Umbilical cord (tissue), 1 donor: ENCODE measurements at regions not wholly inside any gene's neighbourhood (a gene's known extent, or its start where the extent isn't known, plus 50 kb on each side); places are given as distances from the start of the nearest gene placed in this dataset.
"Not testable (repeated sequence)": the region's sequence is repeated elsewhere in the genome, so short reads cannot be mapped to it uniquely, and the experiment has no call there.

Source experiments
- DNase-seq: peaks from one replicate; pipeline ENCODE4 v3.0.0-alpha.2; 2015; ENCODE audit warnings: low spot score

DNA sequence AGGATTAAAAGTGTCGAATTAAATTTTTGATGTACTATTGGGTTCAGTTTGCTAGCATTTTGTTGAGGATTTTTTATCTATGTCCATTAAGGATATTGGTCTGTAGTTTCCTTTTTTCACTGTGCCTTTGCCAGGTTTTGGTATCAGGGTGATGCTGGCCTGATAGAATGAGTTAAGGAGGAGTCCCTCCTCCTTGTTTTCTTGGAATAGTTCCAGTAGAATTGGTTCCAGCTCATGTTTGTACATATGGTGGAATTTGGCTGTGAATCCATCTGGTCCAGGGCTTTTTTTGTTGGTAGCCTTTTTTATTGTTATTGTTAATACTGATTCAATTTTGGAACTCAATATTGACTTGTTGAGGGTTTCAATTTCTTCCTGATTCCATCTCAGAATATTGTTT lies 141.8 kb downstream of the SIM1 start:
- no peak for DNase-seq

- DNase-seq, result no peak
Observed at GRCh38 chr6:100320686-100321085, 144.0 kb downstream of the SIM1 start.

- no peak for DNase-seq
Observed at GRCh38 chr6:100317031-100317430, 147.7 kb downstream of the SIM1 start.

DNA sequence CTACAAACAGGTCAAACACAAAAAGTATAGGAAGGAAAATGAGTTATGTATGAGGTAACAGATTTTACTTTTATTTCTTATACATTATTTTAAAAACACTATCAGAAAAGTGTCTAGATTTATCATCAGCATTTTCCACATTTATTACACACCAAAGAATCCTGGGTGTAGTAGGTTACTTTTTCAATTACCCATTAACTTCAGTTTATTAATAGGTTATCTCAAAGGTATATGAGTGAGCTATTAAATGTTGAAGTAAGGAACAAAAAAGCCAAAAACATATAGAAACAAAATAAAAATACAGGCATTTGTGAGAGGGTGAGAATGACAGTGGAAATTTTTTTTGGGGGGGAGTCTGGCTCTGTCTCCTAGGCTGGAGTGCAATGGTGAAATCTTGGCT lies 150.5 kb downstream of the SIM1 start:
- DNase-seq, result no peak

- no peak for DNase-seq
Observed at GRCh38 chr6:100311707-100312251, 152.9 kb downstream of the SIM1 start.

DNA sequence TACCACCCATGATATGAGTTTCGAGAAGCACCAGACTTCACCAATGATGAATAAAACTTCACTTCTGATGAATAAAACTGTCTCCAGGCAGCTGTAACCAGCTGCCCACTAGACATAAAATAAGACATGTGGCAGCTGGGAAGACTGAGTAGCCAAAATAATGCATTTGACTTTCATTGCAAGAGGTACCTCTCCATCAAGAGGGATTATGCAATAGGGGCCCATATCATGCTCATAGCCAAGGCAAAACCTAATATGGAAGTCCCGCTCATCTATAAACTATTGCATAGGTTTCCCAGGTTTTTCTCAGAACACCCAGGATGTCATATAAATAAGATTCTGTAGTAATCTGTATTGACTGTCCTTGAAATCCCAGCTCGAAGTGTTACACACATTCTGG lies 155.5 kb downstream of the SIM1 start:
- no peak for DNase-seq

DNA sequence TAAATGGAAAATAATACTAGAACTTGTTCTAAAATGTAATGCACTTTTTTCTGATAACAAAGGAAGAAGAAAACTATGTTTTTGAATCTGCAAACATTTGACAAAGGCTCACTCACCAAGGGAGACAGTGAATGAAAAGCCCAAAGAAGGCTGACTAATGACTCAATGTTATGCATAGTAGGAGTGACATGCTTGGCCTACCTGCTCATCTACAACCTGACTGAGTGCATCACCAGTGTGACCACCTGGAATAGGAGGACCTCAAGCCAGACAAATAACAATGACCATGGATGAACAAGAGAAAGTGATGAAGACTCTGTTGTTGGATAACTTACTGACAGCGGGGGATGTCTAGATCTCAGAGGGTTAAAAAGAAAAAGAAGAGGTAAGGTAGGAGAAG lies 157.2 kb downstream of the SIM1 start:
- DNase-seq, result no peak

GRCh38 chr6:100305209-100305869 lies 159.4 kb downstream of the SIM1 start:
- no peak for DNase-seq

- no peak for DNase-seq
Observed at GRCh38 chr6:100304575-100304974, 160.1 kb downstream of the SIM1 start.

DNA sequence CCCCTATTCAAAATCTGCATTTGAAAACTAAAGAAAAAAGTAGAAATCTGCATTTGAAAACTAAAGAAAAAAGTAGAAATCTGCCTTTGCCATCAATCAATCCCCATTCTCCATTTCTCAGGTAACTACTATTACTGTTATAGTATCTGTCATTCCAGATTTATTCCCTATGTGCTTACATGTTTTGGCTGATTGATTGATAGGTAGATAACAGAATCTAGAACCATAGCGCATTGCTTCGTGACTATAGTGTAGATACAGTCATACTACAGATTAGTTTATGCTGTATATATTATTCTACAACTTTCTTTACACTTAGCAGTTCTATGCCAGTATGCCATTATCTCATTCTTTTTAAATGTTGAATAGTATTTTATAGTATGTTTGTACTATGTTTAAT lies 163.0 kb downstream of the SIM1 start:
- no peak for DNase-seq

DNA sequence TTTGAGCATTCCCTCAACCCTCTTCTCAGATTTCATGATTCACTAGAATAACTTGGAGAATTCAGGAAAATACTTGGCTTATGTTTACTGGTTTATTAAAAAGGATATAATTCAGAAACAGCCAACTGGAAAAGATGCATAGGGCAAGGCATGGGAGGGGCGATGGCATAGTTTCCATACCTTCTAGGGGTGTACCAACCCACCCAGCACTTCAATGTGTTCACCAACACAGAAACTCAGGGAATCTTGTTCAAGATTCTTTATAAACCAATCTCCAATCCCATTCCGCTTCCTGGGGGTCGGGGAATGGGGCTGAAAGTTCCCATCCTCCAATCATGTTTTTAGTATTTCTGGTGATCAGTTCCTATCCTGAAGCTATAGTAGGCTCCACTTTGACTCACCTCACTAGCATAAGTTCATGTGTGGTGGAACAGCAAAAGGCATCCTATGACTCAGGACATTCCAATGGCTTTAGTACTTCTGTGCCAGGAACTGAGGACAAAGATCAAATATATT lies 164.4 kb downstream of the SIM1 start:
- no peak for DNase-seq

- no peak for DNase-seq
Observed at GRCh38 chr6:100296810-100297544, 167.7 kb downstream of the SIM1 start.

DNA sequence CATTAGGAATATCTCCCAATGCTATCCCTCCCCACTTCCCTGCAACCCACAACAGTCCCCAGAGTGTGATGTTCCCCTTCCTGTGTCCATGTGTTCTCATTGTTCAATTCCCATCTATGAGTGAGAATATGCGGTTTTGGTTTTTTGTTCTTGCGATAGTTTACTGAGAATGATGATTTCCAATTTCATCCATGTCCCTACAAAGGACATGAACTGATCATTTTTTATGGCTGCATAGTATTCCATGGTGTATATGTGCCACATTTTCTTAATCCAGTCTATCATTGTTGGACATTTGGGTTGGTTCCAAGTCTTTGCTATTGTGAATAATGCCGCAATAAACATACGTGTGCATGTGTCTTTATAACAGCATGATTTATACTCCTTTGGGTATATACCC lies 169.5 kb downstream of the SIM1 start:
- not testable (repeated sequence) for DNase-seq

- DNase-seq, result no peak
Observed at GRCh38 chr6:100289285-100289684, 175.4 kb downstream of the SIM1 start.

- DNase-seq, result no peak
Observed at GRCh38 chr6:100288311-100288710, 176.4 kb downstream of the SIM1 start.

DNA sequence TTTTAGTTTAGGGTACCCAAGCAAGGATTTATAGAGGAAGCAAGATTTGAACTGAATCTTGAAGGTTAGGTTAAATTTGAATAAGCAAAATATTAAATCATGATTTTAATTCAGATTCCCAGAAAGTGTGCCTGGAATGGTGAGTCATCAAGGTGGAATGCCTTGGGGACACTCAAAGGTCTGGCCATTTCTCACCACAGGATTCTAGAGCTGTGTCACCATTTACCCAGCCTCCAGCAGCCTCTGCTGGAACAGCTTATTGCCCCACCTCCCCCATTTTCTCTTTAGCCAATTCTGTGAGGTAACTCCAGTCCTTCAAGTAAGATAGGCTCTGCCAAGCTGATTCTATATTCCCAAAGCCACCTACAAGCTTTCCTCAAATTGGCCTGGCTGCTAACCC lies 181.4 kb downstream of the SIM1 start:
- DNase-seq, result no peak

- DNase-seq, result no peak
Observed at GRCh38 chr6:100281471-100281901, 183.2 kb downstream of the SIM1 start.

- no peak for DNase-seq
Observed at GRCh38 chr6:100276311-100277057, 188.2 kb downstream of the SIM1 start.

- DNase-seq, result no peak
Observed at GRCh38 chr6:100274147-100274546, 190.6 kb downstream of the SIM1 start.

GRCh38 chr6:100271625-100272024 lies 193.1 kb downstream of the SIM1 start:
- no peak for DNase-seq

- DNase-seq, result no peak
Observed at GRCh38 chr6:100271202-100271601, 193.5 kb downstream of the SIM1 start.

DNA sequence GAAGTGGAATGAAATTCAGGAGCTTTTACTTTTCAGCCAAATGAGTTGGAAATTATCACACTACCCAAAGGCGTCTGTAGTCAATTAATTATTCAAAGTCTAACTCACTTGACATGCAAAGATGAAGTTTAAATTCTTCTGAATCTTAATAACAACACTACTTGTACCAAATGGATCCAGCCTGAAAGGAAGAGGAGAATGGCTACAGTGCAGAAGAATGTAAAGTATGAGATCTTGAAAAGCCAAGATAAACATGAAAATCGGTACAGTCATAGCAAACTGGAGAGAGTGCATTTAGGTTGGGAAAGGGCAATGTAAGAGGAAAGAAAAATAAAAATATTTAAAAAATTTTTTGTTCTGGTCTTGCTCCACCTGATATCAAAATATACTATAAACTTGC lies 195.5 kb downstream of the SIM1 start:
- peak; percentile 7 for DNase-seq
